ENCODE measurements at regions not wholly inside any gene's neighbourhood (a gene's known extent, or its start where the extent isn't known, plus 50 kb on each side); places are given as distances from the start of the nearest gene placed in this dataset.

- H3K4me2 ChIP-seq (ENCODE audit: insufficient read depth, low read length) = no peak overlapping the region
- H4K20me1 ChIP-seq (replicated peaks; ENCODE audit: control insufficient read depth, extremely low read depth, insufficient read depth, low read length) = no peaks in the 10 kb centered on the region
- no peaks in the 10 kb centered on the region for H3K4me1 ChIP-seq (ENCODE audit: control insufficient read depth, extremely low read depth, insufficient read depth, low read length)
- peaks cover 16% of the 10 kb centered on the region for H3K9me3 ChIP-seq (replicated peaks; ENCODE audit: control insufficient read depth, insufficient read depth, low read length)
- no peak for DNase-seq (ENCODE audit: low read depth, low spot score)
- intact Hi-C loops (cut with micrococcal nuclease) (no loop called here), dilution Hi-C loops (cut with MboI; ENCODE audit: extremely low pct_ligation_motif_present, low sequenced_read_pairs) (no loop called here)
- H3K9me1 ChIP-seq (replicated peaks; ENCODE audit: control insufficient read depth, extremely low read depth, insufficient read depth, low read length) = no peaks in the 10 kb centered on the region
- H3K9ac ChIP-seq (replicated peaks; ENCODE audit: extremely low read depth, insufficient read depth, low read length) = no peak overlapping the region
- no peaks in the 10 kb centered on the region for H3K79me2 ChIP-seq (ENCODE audit: control insufficient read depth, insufficient read depth, low read length)
- TF ChIP-seq GATA2 (IDR thresholded peaks at IDR 0.05; ENCODE audit: insufficient read depth, insufficient read length, low read depth, low read length) (no peak), POLR2AphosphoS5 (IDR thresholded peaks at IDR 0.05; ENCODE audit: insufficient read depth, low read depth, low read length) (no peak), CTCF (IDR thresholded peaks at IDR 0.05; ENCODE audit: extremely low read depth in 1 of 2, insufficient read depth in 1 of 2, low read depth in 1 of 2, low read length in 2 of 2) (no peak), POLR2A (IDR thresholded peaks at IDR 0.05; ENCODE audit: low read depth, low read length) (no peak), MAX (IDR thresholded peaks at IDR 0.05; ENCODE audit: insufficient read depth, insufficient read length) (no peak), JUN (IDR thresholded peaks at IDR 0.05; ENCODE audit: borderline replicate concordance, insufficient read depth, insufficient read length, low read depth) (no peak), FOS (IDR thresholded peaks at IDR 0.05; ENCODE audit: borderline replicate concordance, insufficient read depth, low read length) (no peak), MYC (IDR thresholded peaks at IDR 0.05; ENCODE audit: low read depth, low read length) (no peak), EZH2 (IDR thresholded peaks at IDR 0.05; ENCODE audit: borderline replicate concordance, low read depth, low read length, severe bottlenecking) (no peak)
- no TSS peak for BruUV-seq (replicated peaks)
- H2AFZ ChIP-seq (ENCODE audit: low read depth, low read length) = no peak overlapping the region
- H3K27ac ChIP-seq (ENCODE audit: insufficient read depth, low read depth, low read length) = no peak overlapping the region
- no peaks in the 10 kb centered on the region for H3K36me3 ChIP-seq (ENCODE audit: control insufficient read depth in 2 of 2, extremely low read depth in 1 of 2, insufficient read depth in 2 of 2, low read length in 2 of 2)
- no peaks in the 10 kb centered on the region for H3K27me3 ChIP-seq (ENCODE audit: control insufficient read depth in 2 of 2, insufficient read depth in 2 of 2, low read length in 2 of 2)
- ChIA-PET POLR2A (no interaction called here), CTCF (no interaction called here)
- no peak for FAIRE-seq
- no peak overlapping the region for H3K4me3 ChIP-seq (replicated peaks in 1 of 3; ENCODE audit: insufficient read depth in 1 of 3, low read depth in 1 of 3, low read length in 3 of 3)
Measured at GRCh38 chr19:28981994-28982393, 231.0 kb downstream of the UQCRFS1 start.

Measured in endothelial cell of umbilical vein (primary cell).